ENCODE measurements at regions not wholly inside any gene's neighbourhood (a gene's known extent, or its start where the extent isn't known, plus 50 kb on each side); places are given as distances from the start of the nearest gene placed in this dataset.
A peak's percentile ranks its signal among the peaks of the same experiment; 100 is the strongest.

DNA sequence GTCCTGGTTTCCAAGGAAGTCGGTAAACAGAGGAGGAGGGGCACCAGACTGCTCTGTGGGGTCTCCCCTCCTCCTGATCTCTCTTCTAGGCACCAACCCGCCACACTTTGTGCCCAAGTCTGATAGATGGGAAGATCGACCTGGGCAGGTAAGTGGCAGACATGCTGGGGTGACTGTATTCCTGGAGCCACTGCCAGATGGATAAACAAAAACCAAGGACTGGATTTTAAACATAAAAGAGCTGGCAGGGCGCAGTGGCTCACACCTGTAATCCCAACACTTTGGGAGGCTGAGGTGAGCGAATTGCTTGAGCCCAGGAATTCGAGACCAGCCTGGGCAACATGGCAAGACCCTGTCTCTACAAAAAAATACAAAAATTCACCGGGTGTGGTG lies 181.2 kb downstream of the ANAPC1 start:
- Mint-ChIP-seq H3K36me3 (ENCODE audit: insufficient read depth in 1 of 3, low read depth in 3 of 3) (peaks cover 1 to 6% (median 2%) of the 10 kb centered on the region in 3 experiments; a peak in 4 of 7 replicates), H3K27ac (peak overlapping the region in 2 of 3 experiments; percentile 84 to 93; a peak in 4 of 7 replicates), H3K9me3 (0 out of 5 replicates have a peak, but pooled peaks cover 0 to 2% of the 10 kb centered on the region in 2 experiments), H3K4me1 (peaks cover 49 to 56% of the 10 kb centered on the region in 2 experiments), H3K27me3 (ENCODE audit: low read depth) (no peaks in the 10 kb centered on the region; the same call in 1 of the 2 replicates), H3K4me3 (0 out of 5 replicates have a peak overlapping the region, but pooled peaks of 1 of the 2 experiments have one; percentile 12)
- Histone ChIP-seq H2BK12ac (ENCODE audit: insufficient read length, low read depth, low read length) (no peak overlapping the region), H3K79me1 (ENCODE audit: insufficient read depth, low read depth, low read length, poor library complexity, severe bottlenecking) (no peaks in the 10 kb centered on the region), H3T11ph (ENCODE audit: low read length) (no peak overlapping the region), H2AFZ (ENCODE audit: low read length) (no peak overlapping the region), H4K5ac (ENCODE audit: insufficient read length, low read depth, low read length) (no peak overlapping the region), H3K18ac (ENCODE audit: insufficient read length, low read depth, low read length) (no peak overlapping the region), H3K23me2 (ENCODE audit: insufficient read length, low read depth, low read length, poor library complexity, severe bottlenecking) (no peaks in the 10 kb centered on the region), H3K9ac (ENCODE audit: extremely low read depth, insufficient read length, low read length) (no peak overlapping the region), H4K20me1 (ENCODE audit: control insufficient read depth, insufficient read depth, insufficient read length) (no peaks in the 10 kb centered on the region), H2BK5ac (ENCODE audit: insufficient read length, low read length) (no peak overlapping the region), H3K79me2 (ENCODE audit: insufficient read depth, low read length) (no peaks in the 10 kb centered on the region), H2AK5ac (ENCODE audit: insufficient read length, low read length) (no peak overlapping the region), H3K14ac (ENCODE audit: insufficient read depth, low read length) (no peak overlapping the region), H2BK120ac (ENCODE audit: low read depth, low read length, poor library complexity, severe bottlenecking) (no peak overlapping the region), H2BK15ac (ENCODE audit: low read depth, low read length) (no peak overlapping the region), H3K4ac (ENCODE audit: low read depth, low read length) (0 out of 2 replicates have a peak overlapping the region, but pooled peaks have one; percentile 25), H3K27ac (ENCODE audit: insufficient read length, low read depth, low read length) (no peak overlapping the region), H3K23ac (ENCODE audit: insufficient read length, low read depth, low read length) (no peak overlapping the region), H3K56ac (ENCODE audit: insufficient read length, low read depth, low read length) (no peak overlapping the region), H3K9me3 (ENCODE audit: control insufficient read depth, low read depth, low read length) (no peaks in the 10 kb centered on the region), H3K4me2 (ENCODE audit: insufficient read depth, insufficient read length, low read length) (no peak overlapping the region), H2BK20ac (ENCODE audit: low read depth, low read length, poor library complexity, severe bottlenecking) (no peak overlapping the region), H3K4me1 (ENCODE audit: insufficient read depth, low read length) (peaks cover 12% of the 10 kb centered on the region; the same call in 1 of the 2 replicates), H4K8ac (replicated peaks; ENCODE audit: insufficient read length, low read depth, low read length) (no peak overlapping the region), H3K27me3 (ENCODE audit: insufficient read depth, low read length) (no peaks in the 10 kb centered on the region), H4K91ac (ENCODE audit: insufficient read length, low read depth, low read length) (peak overlapping the region; percentile 17)
- DNase-seq: no peak
- TF ChIP-seq, protein P1, sequence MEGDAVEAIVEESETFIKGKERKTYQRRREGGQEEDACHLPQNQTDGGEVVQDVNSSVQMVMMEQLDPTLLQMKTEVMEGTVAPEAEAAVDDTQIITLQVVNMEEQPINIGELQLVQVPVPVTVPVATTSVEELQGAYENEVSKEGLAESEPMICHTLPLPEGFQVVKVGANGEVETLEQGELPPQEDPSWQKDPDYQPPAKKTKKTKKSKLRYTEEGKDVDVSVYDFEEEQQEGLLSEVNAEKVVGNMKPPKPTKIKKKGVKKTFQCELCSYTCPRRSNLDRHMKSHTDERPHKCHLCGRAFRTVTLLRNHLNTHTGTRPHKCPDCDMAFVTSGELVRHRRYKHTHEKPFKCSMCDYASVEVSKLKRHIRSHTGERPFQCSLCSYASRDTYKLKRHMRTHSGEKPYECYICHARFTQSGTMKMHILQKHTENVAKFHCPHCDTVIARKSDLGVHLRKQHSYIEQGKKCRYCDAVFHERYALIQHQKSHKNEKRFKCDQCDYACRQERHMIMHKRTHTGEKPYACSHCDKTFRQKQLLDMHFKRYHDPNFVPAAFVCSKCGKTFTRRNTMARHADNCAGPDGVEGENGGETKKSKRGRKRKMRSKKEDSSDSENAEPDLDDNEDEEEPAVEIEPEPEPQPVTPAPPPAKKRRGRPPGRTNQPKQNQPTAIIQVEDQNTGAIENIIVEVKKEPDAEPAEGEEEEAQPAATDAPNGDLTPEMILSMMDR (conservative IDR thresholded peaks at IDR 0.05): no peak
- WGBS (ENCODE audit: extremely low coverage, insufficient read length, low lambda C conversion rate): no CpG with 5 or more reads among the region's 7 CpGs

Data from H9 (cell line).